ENCODE measurements at regions not wholly inside any gene's neighbourhood (a gene's known extent, or its start where the extent isn't known, plus 50 kb on each side); places are given as distances from the start of the nearest gene placed in this dataset.

- Histone ChIP-seq H3K27me3 (no peaks in the 10 kb centered on the region), H3K4me3 (no peak overlapping the region), H3K27ac (no peak overlapping the region), H3K4me1 (no peaks in the 10 kb centered on the region), H3K36me3 (no peaks in the 10 kb centered on the region), H3K9me3 (no peaks in the 10 kb centered on the region)
- no peak for DNase-seq
- TF ChIP-seq POLR2A (IDR thresholded peaks at IDR 0.05) = no peak
- TF ChIP-seq, protein P1, sequence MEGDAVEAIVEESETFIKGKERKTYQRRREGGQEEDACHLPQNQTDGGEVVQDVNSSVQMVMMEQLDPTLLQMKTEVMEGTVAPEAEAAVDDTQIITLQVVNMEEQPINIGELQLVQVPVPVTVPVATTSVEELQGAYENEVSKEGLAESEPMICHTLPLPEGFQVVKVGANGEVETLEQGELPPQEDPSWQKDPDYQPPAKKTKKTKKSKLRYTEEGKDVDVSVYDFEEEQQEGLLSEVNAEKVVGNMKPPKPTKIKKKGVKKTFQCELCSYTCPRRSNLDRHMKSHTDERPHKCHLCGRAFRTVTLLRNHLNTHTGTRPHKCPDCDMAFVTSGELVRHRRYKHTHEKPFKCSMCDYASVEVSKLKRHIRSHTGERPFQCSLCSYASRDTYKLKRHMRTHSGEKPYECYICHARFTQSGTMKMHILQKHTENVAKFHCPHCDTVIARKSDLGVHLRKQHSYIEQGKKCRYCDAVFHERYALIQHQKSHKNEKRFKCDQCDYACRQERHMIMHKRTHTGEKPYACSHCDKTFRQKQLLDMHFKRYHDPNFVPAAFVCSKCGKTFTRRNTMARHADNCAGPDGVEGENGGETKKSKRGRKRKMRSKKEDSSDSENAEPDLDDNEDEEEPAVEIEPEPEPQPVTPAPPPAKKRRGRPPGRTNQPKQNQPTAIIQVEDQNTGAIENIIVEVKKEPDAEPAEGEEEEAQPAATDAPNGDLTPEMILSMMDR (IDR thresholded peaks at IDR 0.05) = no peak
Measured at GRCh38 chr2:58578276-58578675, 337.2 kb upstream of the FANCL start.

DNA sequence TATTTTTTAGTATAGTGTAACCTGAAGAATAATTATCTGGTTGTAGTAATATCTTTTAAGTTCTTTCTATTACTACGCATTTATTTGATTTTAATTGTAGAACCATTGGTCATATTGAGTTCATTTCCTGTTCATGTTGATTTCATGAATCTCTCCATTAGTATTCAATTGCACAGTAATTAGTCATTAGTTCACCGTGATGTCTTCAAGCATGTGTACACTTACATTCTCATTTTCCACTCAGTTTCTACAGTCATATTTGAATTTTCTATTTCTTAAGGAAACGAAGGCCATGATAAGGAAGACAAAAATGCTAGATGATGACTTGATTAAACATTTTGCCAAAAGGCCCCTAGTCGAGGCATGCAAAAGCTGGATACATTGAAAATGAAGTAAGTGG, 333.7 kb upstream of the FANCL start:
- no peak for DNase-seq
- no peaks in the 10 kb centered on the region for H3K27me3 ChIP-seq
- no peaks in the 10 kb centered on the region for H3K9me3 ChIP-seq
- H3K4me3 ChIP-seq = no peak overlapping the region
- no peaks in the 10 kb centered on the region for H3K36me3 ChIP-seq
- TF ChIP-seq, protein P1 (IDR thresholded peaks at IDR 0.05) = no peak
- TF ChIP-seq POLR2A (IDR thresholded peaks at IDR 0.05) = no peak
- no peak overlapping the region for H3K27ac ChIP-seq
- H3K4me1 ChIP-seq = no peaks in the 10 kb centered on the region

DNA sequence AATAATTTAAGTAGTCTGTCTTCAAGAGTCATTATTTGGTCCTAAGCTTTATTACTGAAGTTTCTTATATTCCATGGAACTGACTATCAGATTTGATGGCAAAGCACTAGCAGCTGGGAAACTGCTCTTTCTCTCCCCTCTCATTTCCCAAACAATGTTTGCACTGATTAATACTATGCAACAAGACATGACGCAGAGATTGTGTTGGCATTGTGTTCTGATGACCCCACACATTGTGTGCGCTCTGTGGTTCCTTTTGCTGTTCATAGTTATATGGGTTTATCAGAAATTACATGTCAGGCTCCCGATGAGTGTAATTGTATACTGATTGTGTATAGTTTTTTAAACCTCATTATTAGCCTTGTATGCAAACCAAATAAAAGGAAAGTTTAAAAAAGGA, 331.6 kb upstream of the FANCL start:
- TF ChIP-seq, protein P1 (IDR thresholded peaks at IDR 0.05) = no peak
- TF ChIP-seq POLR2A (IDR thresholded peaks at IDR 0.05) = no peak
- no peak for DNase-seq
- Histone ChIP-seq H3K4me3 (no peak overlapping the region), H3K27ac (no peak overlapping the region), H3K27me3 (no peaks in the 10 kb centered on the region), H3K9me3 (no peaks in the 10 kb centered on the region), H3K4me1 (no peaks in the 10 kb centered on the region), H3K36me3 (no peaks in the 10 kb centered on the region)

DNA sequence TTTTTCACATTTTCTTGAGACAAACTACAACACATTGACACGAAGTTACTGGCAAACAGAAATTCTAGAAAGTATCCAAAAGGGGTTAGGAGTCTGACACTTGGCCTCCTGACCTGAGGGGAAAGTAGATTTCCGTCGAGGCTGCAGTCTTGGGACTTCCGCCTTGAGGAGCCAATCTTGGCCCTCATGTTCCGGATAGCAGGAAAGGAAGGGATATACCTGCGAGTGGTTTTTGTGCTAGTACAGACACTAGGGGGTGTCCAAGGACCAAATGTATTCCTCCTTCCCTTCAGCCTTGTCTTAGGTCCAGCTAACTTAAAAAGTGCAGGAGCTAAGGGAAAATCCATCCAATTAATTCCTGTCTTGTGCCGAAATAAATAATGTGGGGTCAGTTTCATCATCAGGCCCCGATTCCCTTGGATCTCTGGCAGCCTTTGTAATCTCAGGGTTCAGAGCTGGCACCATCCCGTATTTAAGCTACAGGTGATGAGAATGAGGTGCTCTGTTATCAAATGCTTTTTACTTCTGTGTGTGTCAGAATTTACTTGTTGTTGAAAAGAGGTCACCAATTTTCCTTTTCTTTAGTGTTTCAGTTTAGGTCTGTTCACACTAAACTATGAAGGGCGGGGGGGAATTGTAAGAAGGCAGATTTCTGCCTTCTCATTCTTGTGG, 330.2 kb upstream of the FANCL start:
- Histone ChIP-seq H3K9me3 (no peaks in the 10 kb centered on the region), H3K27me3 (no peaks in the 10 kb centered on the region), H3K36me3 (no peaks in the 10 kb centered on the region), H3K27ac (no peak overlapping the region), H3K4me1 (no peaks in the 10 kb centered on the region), H3K4me3 (no peak overlapping the region)
- peak in 1 of 3 donors; percentile 46 for DNase-seq
- TF ChIP-seq, protein P1 (IDR thresholded peaks at IDR 0.05) = peak in 5 of 6 experiments; percentile 10 to 47 (median 44)
- no peak for TF ChIP-seq POLR2A (IDR thresholded peaks at IDR 0.05)

GRCh38 chr2:58569475-58570185, 328.5 kb upstream of the FANCL start:
- no peaks in the 10 kb centered on the region for H3K9me3 ChIP-seq
- no peak overlapping the region for H3K4me3 ChIP-seq
- no peaks in the 10 kb centered on the region for H3K36me3 ChIP-seq
- no peaks in the 10 kb centered on the region for H3K27me3 ChIP-seq
- DNase-seq = no peak
- H3K27ac ChIP-seq = no peak overlapping the region
- TF ChIP-seq, protein P1 (IDR thresholded peaks at IDR 0.05) = no peak
- TF ChIP-seq POLR2A (IDR thresholded peaks at IDR 0.05) = no peak
- H3K4me1 ChIP-seq = no peaks in the 10 kb centered on the region

Measured in Peyer's patch (tissue), 4 donors.